HG03521 (cell line): ENCODE measurements at regions not wholly inside any gene's neighbourhood (a gene's known extent, or its start where the extent isn't known, plus 50 kb on each side); places are given as distances from the start of the nearest gene placed in this dataset.

Experiments
- ATAC-seq: cut with Tn5 transposase; IDR thresholded peaks from one replicate; pipeline ENCODE4 v1.9.1; 2021; ENCODE audit warnings: mild to moderate bottlenecking, moderate library complexity; ENCODE audit not compliant: unreplicated experiment

DNA sequence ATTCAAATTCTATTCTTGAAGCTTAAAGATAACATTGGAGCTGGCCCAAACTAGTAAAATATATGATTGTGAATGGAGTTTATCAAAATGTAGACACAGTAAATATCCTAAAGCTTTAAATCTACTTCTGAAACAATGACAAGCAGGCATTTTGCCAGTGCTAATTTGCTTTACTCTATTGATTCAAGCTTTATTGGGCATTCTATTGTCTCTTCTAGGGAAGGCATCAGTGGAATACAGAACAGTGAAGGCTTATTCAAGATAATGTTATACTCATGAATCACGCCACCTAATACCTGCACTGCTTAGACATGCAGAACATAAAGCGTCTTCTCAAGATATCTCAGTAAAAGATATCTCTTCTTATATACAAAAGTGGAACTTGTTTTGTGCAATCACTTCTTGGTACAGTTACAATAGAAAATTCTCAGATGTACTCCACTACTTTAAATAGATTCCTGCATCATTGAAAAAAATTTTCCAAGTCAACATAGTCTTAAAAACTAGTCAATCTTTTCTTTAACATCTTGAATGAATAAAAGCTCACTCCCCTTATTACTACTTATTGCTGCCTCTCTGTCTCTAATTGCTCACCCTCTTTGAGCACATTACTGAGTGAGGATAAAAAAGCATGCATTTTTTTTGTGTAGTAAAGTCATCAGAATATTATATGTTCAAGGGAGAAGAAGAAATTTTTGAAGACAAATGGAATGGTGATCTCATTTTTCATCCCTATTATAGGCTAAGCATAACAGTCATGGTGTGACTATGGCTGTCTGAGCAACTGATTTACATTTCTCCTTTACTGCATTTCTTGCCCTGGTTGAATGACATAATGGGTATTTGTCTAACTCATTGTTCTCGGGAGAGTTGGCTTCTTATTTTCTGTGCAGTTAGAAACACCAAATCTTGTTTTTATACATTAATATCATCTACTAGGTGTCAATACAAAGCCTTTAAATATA lies 98.0 kb upstream of the E2F7 start:
- ATAC-seq: no peak

DNA sequence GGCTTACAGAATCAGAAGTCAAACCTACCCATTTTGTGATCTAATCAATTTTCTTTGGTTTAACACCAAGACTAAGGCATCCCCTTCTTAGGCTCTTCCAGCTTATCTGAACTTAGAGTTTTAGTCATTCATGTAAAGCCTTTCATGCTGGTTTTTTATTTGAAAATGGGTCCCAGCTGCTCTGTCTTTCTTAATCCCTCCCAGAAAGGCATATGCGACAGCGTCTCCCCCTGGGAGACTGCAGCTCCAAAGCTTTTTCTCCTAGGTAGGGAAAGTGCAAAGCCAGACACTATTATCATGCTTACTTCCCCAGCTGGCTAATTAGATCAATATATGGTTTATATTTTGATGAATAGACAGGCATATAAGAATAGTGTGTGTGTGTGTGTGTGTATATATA lies 96.6 kb upstream of the E2F7 start:
- ATAC-seq: no peak

GRCh38 chr12:77160931-77161330 lies 95.6 kb upstream of the E2F7 start:
- ATAC-seq: no peak

DNA sequence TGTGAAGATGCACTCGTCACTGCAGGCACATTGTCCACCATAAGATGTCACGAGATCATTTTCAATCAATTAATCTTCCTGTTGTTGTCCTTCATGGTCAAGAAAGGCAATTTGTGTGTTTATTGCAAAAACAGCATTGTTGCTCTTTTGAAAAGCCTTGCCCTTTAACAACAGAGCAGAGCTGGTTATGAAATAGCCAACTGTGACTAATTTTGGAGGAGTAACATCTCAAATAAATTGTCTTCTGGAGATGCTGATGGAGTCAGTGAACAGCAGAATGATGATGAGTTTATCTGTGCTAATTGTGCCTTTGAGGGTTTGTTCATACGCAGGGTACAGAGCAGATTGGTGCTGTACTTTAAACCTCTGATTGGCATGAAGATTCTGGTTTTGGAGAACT lies 88.3 kb upstream of the E2F7 start:
- ATAC-seq: no peak

DNA sequence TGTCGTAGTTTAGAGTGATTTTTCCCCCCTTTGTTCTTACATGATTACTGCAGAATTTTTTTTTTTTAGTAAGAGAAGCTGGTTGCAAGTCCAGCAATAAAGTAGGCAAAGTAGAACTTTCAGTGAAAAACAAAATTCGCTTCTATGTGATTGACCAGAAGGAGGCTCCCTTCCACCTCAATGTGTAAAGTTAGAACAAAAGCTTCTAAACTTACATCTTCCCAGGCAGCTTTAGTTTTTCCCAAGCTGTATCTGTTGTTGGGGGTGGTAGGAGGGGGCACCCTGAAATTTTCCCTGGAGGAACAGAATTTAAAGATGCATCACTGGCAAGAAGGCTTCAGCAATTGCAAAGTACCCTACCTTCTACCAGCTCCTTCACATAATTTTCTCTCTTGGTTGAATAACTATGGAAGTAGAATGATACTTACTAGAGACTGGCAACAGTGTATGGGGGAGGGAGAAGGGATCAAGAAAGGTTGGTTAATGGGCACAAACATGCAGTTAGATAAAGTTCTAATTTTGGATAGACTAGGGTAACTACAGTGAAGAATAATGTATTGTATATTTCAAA lies 87.3 kb upstream of the E2F7 start:
- no peak for ATAC-seq

DNA sequence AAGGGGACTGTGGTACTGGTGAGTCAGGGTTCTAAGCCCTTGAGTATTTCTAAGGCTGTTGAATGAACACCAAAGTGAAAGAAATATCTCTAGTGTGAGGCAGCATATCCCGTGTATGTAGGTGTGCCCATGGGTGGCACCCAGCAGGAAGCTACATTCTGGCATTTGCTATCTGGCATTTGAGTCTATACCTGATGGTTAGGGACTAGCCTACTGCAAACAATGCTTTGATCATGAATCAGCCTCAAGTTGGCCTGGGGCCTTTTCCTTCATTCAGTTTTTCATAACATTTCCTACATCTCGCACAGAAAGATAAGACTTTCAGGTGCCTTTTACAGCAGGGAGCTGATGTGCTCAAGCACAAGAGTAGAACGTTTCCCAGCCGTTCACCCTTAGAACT lies 85.7 kb upstream of the E2F7 start:
- no peak for ATAC-seq

DNA sequence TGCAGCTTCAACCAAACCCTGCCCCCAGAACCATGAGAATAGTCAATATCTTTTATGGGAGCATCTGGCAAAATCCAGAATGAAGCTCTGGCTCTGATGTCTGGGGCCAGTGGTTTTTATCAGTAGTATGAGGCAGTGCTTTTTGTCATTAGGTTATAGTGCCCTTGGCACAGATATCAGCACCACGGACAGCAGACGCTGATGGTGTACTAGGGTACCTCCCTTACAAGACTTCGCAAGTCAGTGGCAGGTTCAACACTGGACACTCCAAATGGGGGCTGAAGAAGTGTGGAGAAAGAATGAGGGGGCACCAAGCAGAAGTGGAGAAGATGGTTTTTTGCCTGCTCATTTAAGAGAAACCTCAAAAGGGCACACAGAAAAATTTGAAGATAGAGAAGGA lies 68.2 kb upstream of the E2F7 start:
- peak; percentile 58 for ATAC-seq

- ATAC-seq: no peak
These were observed 66.7 kb upstream of the E2F7 start for GRCh38 chr12:77131977-77132490.

DNA sequence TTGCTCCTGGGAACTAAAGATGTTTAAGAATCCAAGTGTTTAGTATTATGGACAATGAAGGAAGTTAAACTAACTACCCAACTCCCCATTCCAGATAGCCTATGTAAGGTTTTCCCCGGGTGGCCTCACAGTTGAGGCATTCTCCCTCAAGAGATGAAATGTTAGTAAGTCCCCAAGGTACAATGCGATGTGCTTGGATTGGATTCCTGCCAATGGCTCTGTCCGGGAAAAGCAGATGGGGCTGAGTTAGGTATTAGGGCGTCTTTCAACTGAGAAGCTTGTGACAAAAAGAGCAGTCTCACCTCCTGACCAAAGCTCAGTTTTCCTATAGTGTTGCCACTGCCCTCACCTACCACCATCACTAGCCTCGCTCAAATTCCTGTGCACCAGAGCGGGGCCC lies 64.8 kb upstream of the E2F7 start:
- ATAC-seq: no peak

GRCh38 chr12:77124767-77125166 lies 59.4 kb upstream of the E2F7 start:
- no peak for ATAC-seq

DNA sequence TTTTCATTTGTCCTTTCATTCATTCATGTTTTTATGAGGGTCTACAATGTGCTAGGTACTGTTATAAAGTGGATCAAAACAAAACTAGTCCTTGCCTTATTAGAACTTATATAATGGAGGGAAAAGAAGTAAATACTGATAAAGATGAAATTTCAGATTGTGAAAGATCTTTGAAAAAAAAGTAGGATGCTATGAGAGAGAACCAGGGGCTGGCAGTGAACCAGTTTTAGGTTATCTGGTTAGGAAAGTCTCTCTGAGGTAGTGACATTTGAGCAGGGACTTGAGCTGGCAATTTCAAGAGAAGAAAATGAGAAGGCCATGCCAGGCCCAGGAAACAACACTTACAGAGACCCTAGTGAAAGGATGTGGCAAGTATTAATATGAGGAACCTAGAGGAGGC lies 57.3 kb upstream of the E2F7 start:
- ATAC-seq: no peak

DNA sequence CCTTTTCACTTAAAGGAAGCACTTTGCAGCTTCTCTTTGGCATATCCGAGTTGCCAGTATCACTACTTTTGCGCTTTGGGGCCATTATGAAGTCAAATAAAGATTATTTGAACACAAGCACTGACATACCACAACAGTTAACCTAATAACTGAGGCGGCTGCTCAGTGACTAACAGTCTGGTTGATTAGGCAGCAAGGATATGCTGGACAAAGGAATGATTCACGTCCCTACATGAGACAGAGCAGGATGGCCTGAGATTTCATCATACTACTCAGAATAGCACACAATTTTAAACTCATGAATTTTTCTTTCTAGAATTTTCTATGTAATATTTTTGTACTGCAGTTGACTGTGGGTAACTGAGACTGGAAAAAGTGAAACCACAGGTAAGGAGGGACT lies 56.9 kb upstream of the E2F7 start:
- no peak for ATAC-seq

DNA sequence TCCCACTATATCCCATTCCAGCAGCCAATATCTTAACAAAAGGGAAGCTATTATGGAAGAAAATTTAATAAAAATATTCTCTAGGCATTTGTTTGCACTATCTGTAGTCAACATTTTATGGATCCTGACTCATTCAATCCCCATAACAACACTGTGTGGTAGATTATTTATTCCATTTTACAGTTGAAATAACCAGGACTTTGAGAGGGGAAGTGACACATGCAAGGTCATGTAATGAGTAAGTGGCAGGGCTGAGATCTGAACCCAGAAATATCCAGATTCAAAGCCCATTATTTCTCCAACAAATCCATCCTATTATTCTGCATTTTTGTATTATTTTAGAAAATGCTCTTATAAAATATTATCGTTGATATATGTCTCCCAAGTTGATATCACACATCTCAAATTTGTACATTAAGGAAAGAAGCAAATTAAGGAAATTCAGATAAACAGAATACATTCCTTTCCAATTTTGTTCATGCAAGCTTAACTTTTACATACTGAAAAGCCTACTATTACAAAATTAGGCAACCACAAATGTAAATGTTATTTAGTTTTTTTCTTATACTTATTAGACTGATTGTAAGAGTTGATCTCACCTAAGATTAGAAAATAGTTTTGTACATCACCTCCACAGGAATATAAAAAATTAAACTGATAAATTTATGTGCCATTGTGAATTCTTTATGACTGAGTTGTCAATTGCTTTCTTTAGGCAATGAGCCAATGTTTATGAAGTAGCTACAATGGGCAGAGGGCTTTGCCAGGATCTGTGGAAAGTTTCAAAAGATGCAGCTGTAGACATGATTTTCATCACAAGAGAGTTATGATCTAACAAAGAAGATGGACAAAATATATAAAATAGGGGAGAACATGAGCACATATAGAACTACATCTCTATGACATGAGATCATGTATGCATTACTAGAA lies 55.1 kb upstream of the E2F7 start:
- ATAC-seq: no peak

- no peak for ATAC-seq
These were observed 53.3 kb upstream of the E2F7 start for GRCh38 chr12:77118696-77119095.

DNA sequence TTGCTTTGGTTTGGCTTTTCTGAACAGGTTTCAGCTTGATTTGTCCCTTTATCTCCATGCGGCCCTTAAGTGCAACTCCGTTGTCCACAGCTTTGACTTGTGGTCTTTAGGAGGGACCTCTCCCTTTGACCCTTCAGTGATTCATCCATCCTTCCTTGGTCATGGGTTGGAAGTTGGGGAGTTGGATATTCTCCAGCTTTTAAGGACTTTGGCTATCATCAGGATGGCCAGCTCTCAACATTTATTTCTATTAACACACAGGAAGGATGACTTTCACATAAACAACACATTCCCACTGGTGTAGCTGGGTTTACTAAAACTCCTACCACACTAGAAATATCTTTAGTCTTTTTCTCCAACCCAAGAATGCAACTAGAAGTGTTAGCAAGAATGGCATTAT lies 50.9 kb upstream of the E2F7 start:
- ATAC-seq: no peak

DNA sequence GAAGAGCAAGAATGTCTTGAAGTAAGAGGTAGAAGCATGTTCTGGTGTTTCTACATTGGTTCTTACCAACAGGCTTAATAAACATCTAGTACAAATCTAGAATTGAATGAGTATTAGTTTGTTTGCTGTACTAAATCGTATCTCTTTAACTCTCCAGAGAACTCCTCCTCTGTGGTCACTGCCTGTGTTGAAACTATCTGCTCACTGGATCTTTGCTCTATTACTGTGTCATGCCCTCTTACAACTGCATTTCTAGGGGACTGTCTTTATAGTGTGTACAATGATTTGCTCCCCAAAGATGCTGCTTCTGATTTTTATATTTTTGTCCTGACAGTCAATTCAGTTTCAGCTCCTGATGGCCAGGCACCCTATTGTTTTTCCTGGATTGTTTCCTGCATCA lies 50.1 kb upstream of the E2F7 start:
- ATAC-seq: no peak
